HEK293 (cell line): ENCODE measurements at regions not wholly inside any gene's neighbourhood (a gene's known extent, or its start where the extent isn't known, plus 50 kb on each side); places are given as distances from the start of the nearest gene placed in this dataset.
A peak's percentile ranks its signal among the peaks of the same experiment; 100 is the strongest.

Experiments used
- BCL11B ChIP-seq: fragments of 450-650 bp; formaldehyde crosslinking; IDR thresholded peaks from 2 replicates; pipeline ENCODE4 v1.5.1; 2016; ENCODE audit warnings: low read depth, missing biosample characterization, missing genetic modification characterization
- GLIS1 ChIP-seq: fragments of 450-650 bp; formaldehyde crosslinking; IDR thresholded peaks from 2 replicates; pipeline ENCODE4 v1.5.1; 2016; ENCODE audit warnings: missing biosample characterization, missing genetic modification characterization
- TCF7L2 ChIP-seq: IDR thresholded peaks from 2 replicates; pipeline ENCODE4 v1.6.1; 2011; ENCODE audit warnings: low read depth, mild to moderate bottlenecking, inconsistent platforms, low read length, moderate library complexity, borderline replicate concordance
- ZBTB8A ChIP-seq: fragments of 450-650 bp; formaldehyde crosslinking; IDR thresholded peaks from 2 replicates; pipeline ENCODE4 v1.5.1; 2016; ENCODE audit warnings: missing biosample characterization, missing genetic modification characterization
- ZFP3 ChIP-seq: fragments of 450-650 bp; formaldehyde crosslinking; IDR thresholded peaks from 2 replicates; pipeline ENCODE4 v1.5.1; 2016; ENCODE audit warnings: low read depth, missing biosample characterization, missing genetic modification characterization
- ZFP41 ChIP-seq: fragments of 450-650 bp; formaldehyde crosslinking; IDR thresholded peaks from 2 replicates; pipeline ENCODE4 v1.5.1; 2016; ENCODE audit warnings: missing biosample characterization, missing genetic modification characterization, borderline replicate concordance
- ZNF121 ChIP-seq: fragments of 450-650 bp; formaldehyde crosslinking; IDR thresholded peaks from 2 replicates; pipeline ENCODE4 v1.5.1; 2016; ENCODE audit warnings: missing biosample characterization, missing genetic modification characterization
- ZNF140 ChIP-seq: fragments of 450-650 bp; formaldehyde crosslinking; IDR thresholded peaks from 2 replicates; pipeline ENCODE4 v1.5.1; 2016; ENCODE audit warnings: missing biosample characterization, missing genetic modification characterization
- ZNF146 ChIP-seq: fragments of 450-650 bp; formaldehyde crosslinking; IDR thresholded peaks from 2 replicates; pipeline ENCODE4 v1.5.1; 2016; ENCODE audit warnings: missing biosample characterization, missing genetic modification characterization
- ZNF169 ChIP-seq: fragments of 450-650 bp; formaldehyde crosslinking; IDR thresholded peaks from 2 replicates; pipeline ENCODE4 v1.5.1; 2016; ENCODE audit warnings: missing biosample characterization, missing genetic modification characterization
- ZNF175 ChIP-seq: fragments of 450-650 bp; formaldehyde crosslinking; IDR thresholded peaks from 2 replicates; pipeline ENCODE4 v1.5.1; 2016; ENCODE audit warnings: missing biosample characterization, missing genetic modification characterization
- ZNF202 ChIP-seq: fragments of 450-650 bp; formaldehyde crosslinking; IDR thresholded peaks from 2 replicates; pipeline ENCODE4 v1.5.1; 2016; ENCODE audit warnings: missing biosample characterization, missing genetic modification characterization, borderline replicate concordance
- ZNF211 ChIP-seq: fragments of 450-650 bp; formaldehyde crosslinking; IDR thresholded peaks from 2 replicates; pipeline ENCODE4 v1.5.1; 2016; ENCODE audit warnings: low read depth, missing biosample characterization, missing genetic modification characterization
- ZNF239 ChIP-seq: fragments of 450-650 bp; formaldehyde crosslinking; IDR thresholded peaks from 2 replicates; pipeline ENCODE4 v1.5.1; 2016; ENCODE audit warnings: missing biosample characterization, missing genetic modification characterization
- ZNF266 ChIP-seq: fragments of 450-650 bp; formaldehyde crosslinking; IDR thresholded peaks from 2 replicates; pipeline ENCODE4 v1.5.1; 2016; ENCODE audit warnings: missing biosample characterization, missing genetic modification characterization, low read depth
- ZNF292 ChIP-seq: fragments of 450-650 bp; formaldehyde crosslinking; IDR thresholded peaks from 2 replicates; pipeline ENCODE4 v1.5.1; 2016; ENCODE audit warnings: low read depth, missing biosample characterization, missing genetic modification characterization, borderline replicate concordance
- ZNF416 ChIP-seq: fragments of 450-650 bp; formaldehyde crosslinking; IDR thresholded peaks from 2 replicates; pipeline ENCODE4 v1.5.1; 2016; ENCODE audit warnings: missing biosample characterization, missing genetic modification characterization
- ZNF530 ChIP-seq: fragments of 450-650 bp; formaldehyde crosslinking; IDR thresholded peaks from 2 replicates; pipeline ENCODE4 v1.5.1; 2016; ENCODE audit warnings: low read depth, missing biosample characterization, missing genetic modification characterization
- ZNF560 ChIP-seq: fragments of 450-650 bp; formaldehyde crosslinking; IDR thresholded peaks from 2 replicates; pipeline ENCODE4 v1.5.1; 2017; ENCODE audit warnings: missing biosample characterization, missing genetic modification characterization, borderline replicate concordance
- ZNF654 ChIP-seq: fragments of 450-650 bp; formaldehyde crosslinking; IDR thresholded peaks from 2 replicates; pipeline ENCODE4 v1.5.1; 2016; ENCODE audit warnings: low read depth, missing biosample characterization, missing genetic modification characterization
- ZNF677 ChIP-seq: fragments of 450-650 bp; IDR thresholded peaks from 2 replicates; pipeline ENCODE4 v1.5.0; 2018; ENCODE audit warnings: missing biosample characterization, mild to moderate bottlenecking, missing genetic modification characterization, moderate library complexity
- ZNF843 ChIP-seq: fragments of 450-650 bp; formaldehyde crosslinking; IDR thresholded peaks from 2 replicates; pipeline ENCODE4 v1.5.1; 2016; ENCODE audit warnings: missing biosample characterization, missing genetic modification characterization
- TF ChIP-seq, protein P1 (sequence below): fragments of 450-650 bp; formaldehyde crosslinking; IDR thresholded peaks from 2 replicates; pipeline ENCODE4 v1.5.1; 2017; ENCODE audit warnings: missing biosample characterization, missing genetic modification characterization
- TF ChIP-seq, protein P2 (sequence below): fragments of 450-650 bp; formaldehyde crosslinking; IDR thresholded peaks from 2 replicates; pipeline ENCODE4 v1.5.1; 2017; ENCODE audit warnings: missing biosample characterization, missing genetic modification characterization
- TF ChIP-seq, protein P3 (sequence below): fragments of 450-650 bp; IDR thresholded peaks from 2 replicates; pipeline ENCODE4 v1.5.1; 2018; ENCODE audit warnings: missing biosample characterization, missing genetic modification characterization
- TF ChIP-seq, protein P4 (sequence below): fragments of 450-650 bp; formaldehyde crosslinking; IDR thresholded peaks from 2 replicates; pipeline ENCODE4 v1.5.1; 2016; ENCODE audit warnings: missing biosample characterization, missing genetic modification characterization
- TF ChIP-seq, protein P5 (sequence below): fragments of 450-650 bp; formaldehyde crosslinking; IDR thresholded peaks from 2 replicates; pipeline ENCODE4 v1.5.1; 2016; ENCODE audit warnings: missing biosample characterization, missing genetic modification characterization
- TF ChIP-seq, protein P6 (sequence below): fragments of 450-650 bp; formaldehyde crosslinking; IDR thresholded peaks from 2 replicates; pipeline ENCODE4 v1.5.1; 2016; ENCODE audit warnings: missing biosample characterization, missing genetic modification characterization

DNA sequence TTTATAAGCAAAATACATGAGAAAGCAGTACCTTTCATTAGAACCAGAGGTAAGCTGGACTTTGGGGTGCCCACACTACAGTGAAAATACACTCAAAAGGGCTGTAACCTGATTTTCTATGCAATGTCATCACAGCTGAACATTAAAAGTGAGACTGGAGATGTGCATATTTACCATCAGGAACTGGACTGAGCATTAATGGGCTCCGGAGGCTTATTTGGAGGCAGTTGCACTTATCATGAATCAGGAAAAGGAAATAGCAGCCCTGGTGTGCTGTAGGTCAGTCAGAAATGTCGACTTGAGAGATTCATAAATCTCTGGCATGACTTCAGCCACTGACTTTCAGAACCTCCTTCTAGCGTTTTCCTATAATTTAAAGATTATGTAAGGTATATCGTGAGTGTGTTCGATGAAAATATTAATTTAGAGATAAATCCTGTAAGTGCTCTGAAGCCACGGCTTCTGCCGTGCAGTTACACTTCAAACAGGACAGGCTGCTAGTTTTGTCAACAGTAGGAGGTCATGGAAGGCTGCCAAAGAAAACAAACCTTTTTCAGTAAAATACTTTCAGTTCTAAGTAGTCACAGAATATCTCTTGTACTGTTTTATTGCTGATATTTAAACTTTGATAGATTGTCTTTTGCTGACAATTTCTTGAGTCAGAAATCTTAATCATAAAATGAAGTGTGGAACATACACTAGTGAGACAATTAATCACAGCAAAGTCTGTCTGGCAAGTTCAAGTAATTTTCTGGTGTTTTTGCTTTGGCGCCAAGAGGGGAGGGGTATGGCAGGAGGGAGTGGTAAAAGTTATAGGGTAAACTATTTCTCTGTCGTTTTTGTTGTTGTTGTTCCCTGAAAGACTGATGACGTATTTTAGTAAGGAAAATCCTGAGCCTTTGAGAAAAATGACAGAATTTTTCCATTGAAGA is 939.7 kb downstream of the NR2F1-AS1 start (continued):
- TF ChIP-seq, protein P1, sequence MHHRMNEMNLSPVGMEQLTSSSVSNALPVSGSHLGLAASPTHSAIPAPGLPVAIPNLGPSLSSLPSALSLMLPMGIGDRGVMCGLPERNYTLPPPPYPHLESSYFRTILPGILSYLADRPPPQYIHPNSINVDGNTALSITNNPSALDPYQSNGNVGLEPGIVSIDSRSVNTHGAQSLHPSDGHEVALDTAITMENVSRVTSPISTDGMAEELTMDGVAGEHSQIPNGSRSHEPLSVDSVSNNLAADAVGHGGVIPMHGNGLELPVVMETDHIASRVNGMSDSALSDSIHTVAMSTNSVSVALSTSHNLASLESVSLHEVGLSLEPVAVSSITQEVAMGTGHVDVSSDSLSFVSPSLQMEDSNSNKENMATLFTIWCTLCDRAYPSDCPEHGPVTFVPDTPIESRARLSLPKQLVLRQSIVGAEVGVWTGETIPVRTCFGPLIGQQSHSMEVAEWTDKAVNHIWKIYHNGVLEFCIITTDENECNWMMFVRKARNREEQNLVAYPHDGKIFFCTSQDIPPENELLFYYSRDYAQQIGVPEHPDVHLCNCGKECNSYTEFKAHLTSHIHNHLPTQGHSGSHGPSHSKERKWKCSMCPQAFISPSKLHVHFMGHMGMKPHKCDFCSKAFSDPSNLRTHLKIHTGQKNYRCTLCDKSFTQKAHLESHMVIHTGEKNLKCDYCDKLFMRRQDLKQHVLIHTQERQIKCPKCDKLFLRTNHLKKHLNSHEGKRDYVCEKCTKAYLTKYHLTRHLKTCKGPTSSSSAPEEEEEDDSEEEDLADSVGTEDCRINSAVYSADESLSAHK (tag by site-specific recombination), result peak; percentile 66; the same call in 1 of the 2 replicates
- TF ChIP-seq ZNF266 (tag by site-specific recombination) (no peak), ZNF169 (no peak), ZNF202 (tag by site-specific recombination) (no peak), ZFP3 (tag by site-specific recombination) (no peak), ZNF416 (tag by site-specific recombination) (no peak), ZBTB8A (tag by site-specific recombination) (peak; percentile 64; the same call in 1 of the 2 replicates), ZNF146 (no peak), ZNF654 (tag by site-specific recombination) (no peak), ZNF239 (tag by site-specific recombination) (no peak), BCL11B (no peak), ZNF560 (no peak), ZNF292 (tag by site-specific recombination) (no peak), ZNF121 (no peak), ZNF677 (tag by site-specific recombination) (no peak), ZNF530 (no peak), ZNF843 (tag by site-specific recombination) (peak; percentile 96), ZNF140 (no peak), TCF7L2 (peak; percentile 98), GLIS1 (tag by site-specific recombination) (peak; percentile 88), ZNF175 (tag by site-specific recombination) (no peak), ZNF211 (tag by site-specific recombination) (no peak), ZFP41 (tag by site-specific recombination) (no peak)
- TF ChIP-seq, protein P2, sequence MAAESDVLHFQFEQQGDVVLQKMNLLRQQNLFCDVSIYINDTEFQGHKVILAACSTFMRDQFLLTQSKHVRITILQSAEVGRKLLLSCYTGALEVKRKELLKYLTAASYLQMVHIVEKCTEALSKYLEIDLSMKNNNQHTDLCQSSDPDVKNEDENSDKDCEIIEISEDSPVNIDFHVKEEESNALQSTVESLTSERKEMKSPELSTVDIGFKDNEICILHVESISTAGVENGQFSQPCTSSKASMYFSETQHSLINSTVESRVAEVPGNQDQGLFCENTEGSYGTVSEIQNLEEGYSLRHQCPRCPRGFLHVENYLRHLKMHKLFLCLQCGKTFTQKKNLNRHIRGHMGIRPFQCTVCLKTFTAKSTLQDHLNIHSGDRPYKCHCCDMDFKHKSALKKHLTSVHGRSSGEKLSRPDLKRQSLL (tag by site-specific recombination), result no peak
- TF ChIP-seq, protein P3, sequence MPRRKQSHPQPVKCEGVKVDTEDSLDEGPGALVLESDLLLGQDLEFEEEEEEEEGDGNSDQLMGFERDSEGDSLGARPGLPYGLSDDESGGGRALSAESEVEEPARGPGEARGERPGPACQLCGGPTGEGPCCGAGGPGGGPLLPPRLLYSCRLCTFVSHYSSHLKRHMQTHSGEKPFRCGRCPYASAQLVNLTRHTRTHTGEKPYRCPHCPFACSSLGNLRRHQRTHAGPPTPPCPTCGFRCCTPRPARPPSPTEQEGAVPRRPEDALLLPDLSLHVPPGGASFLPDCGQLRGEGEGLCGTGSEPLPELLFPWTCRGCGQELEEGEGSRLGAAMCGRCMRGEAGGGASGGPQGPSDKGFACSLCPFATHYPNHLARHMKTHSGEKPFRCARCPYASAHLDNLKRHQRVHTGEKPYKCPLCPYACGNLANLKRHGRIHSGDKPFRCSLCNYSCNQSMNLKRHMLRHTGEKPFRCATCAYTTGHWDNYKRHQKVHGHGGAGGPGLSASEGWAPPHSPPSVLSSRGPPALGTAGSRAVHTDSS (tag by site-specific recombination), result no peak
- TF ChIP-seq, protein P4, sequence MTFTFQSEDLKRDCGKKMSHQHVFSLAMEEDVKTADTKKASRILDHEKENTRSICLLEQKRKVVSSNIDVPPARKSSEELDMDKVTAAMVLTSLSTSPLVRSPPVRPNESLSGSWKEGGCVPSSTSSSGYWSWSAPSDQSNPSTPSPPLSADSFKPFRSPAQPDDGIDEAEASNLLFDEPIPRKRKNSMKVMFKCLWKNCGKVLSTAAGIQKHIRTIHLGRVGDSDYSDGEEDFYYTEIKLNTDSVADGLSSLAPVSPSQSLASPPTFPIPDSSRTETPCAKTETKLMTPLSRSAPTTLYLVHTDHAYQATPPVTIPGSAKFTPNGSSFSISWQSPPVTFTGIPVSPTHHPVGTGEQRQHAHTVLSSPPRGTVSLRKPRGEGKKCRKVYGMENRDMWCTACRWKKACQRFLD, result no peak
- TF ChIP-seq, protein P5, sequence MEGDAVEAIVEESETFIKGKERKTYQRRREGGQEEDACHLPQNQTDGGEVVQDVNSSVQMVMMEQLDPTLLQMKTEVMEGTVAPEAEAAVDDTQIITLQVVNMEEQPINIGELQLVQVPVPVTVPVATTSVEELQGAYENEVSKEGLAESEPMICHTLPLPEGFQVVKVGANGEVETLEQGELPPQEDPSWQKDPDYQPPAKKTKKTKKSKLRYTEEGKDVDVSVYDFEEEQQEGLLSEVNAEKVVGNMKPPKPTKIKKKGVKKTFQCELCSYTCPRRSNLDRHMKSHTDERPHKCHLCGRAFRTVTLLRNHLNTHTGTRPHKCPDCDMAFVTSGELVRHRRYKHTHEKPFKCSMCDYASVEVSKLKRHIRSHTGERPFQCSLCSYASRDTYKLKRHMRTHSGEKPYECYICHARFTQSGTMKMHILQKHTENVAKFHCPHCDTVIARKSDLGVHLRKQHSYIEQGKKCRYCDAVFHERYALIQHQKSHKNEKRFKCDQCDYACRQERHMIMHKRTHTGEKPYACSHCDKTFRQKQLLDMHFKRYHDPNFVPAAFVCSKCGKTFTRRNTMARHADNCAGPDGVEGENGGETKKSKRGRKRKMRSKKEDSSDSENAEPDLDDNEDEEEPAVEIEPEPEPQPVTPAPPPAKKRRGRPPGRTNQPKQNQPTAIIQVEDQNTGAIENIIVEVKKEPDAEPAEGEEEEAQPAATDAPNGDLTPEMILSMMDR (tag by site-specific recombination), result no peak
- TF ChIP-seq, protein P6, sequence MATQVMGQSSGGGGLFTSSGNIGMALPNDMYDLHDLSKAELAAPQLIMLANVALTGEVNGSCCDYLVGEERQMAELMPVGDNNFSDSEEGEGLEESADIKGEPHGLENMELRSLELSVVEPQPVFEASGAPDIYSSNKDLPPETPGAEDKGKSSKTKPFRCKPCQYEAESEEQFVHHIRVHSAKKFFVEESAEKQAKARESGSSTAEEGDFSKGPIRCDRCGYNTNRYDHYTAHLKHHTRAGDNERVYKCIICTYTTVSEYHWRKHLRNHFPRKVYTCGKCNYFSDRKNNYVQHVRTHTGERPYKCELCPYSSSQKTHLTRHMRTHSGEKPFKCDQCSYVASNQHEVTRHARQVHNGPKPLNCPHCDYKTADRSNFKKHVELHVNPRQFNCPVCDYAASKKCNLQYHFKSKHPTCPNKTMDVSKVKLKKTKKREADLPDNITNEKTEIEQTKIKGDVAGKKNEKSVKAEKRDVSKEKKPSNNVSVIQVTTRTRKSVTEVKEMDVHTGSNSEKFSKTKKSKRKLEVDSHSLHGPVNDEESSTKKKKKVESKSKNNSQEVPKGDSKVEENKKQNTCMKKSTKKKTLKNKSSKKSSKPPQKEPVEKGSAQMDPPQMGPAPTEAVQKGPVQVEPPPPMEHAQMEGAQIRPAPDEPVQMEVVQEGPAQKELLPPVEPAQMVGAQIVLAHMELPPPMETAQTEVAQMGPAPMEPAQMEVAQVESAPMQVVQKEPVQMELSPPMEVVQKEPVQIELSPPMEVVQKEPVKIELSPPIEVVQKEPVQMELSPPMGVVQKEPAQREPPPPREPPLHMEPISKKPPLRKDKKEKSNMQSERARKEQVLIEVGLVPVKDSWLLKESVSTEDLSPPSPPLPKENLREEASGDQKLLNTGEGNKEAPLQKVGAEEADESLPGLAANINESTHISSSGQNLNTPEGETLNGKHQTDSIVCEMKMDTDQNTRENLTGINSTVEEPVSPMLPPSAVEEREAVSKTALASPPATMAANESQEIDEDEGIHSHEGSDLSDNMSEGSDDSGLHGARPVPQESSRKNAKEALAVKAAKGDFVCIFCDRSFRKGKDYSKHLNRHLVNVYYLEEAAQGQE (tag by site-specific recombination), result no peak
